ENCODE measurements at regions not wholly inside any gene's neighbourhood (a gene's known extent, or its start where the extent isn't known, plus 50 kb on each side); places are given as distances from the start of the nearest gene placed in this dataset.
"Not testable (repeated sequence)": the region's sequence is repeated elsewhere in the genome, so short reads cannot be mapped to it uniquely, and the experiment has no call there.

- CTCF ChIA-PET = no interaction called here
- Histone ChIP-seq H3K36me3 (replicated peaks in 1 of 2; ENCODE audit: control extremely low read depth in 1 of 2, control insufficient read depth in 1 of 2, extremely low read depth in 1 of 2, insufficient read depth in 2 of 2, low read length in 1 of 2) (no peaks in the 10 kb centered on the region), H3K27me3 (replicated peaks in 1 of 4; ENCODE audit: control extremely low read depth in 1 of 4, control insufficient read depth in 3 of 4, insufficient read depth in 4 of 4, low read length in 3 of 4) (no peaks in the 10 kb centered on the region), H3K4me3 (ENCODE audit: control extremely low read depth in 1 of 5, extremely low read depth in 1 of 5, insufficient read depth in 1 of 5, low read depth in 2 of 5, low read length in 4 of 5) (no peak overlapping the region), H3K9ac (ENCODE audit: low read length) (no peak overlapping the region), H3K9me3 (ENCODE audit: control extremely low read depth in 1 of 3, control insufficient read depth in 2 of 3, insufficient read depth in 1 of 3, low read length in 2 of 3) (peaks cover 0 to 5% (median 0%) of the 10 kb centered on the region in 3 donors), H4K20me1 (ENCODE audit: control insufficient read depth, insufficient read depth, low read length, poor library complexity, severe bottlenecking) (no peaks in the 10 kb centered on the region), H3K27ac (ENCODE audit: low read length in 2 of 2) (no peak overlapping the region), H3K79me2 (ENCODE audit: control insufficient read depth, insufficient read depth, low read length) (no peaks in the 10 kb centered on the region), H2AFZ (ENCODE audit: insufficient read depth, low read depth, low read length, poor library complexity, severe bottlenecking) (no peak overlapping the region), H3K4me2 (replicated peaks; ENCODE audit: low read depth, low read length, poor library complexity, severe bottlenecking) (no peak overlapping the region), H3K4me1 (ENCODE audit: control insufficient read depth in 2 of 2, insufficient read depth in 2 of 2, low read length in 2 of 2) (no peaks in the 10 kb centered on the region)
- Mint-ChIP-seq H3K4me3 (no peak overlapping the region), H3K9me3 (ENCODE audit: insufficient read depth) (peaks cover 3% of the 10 kb centered on the region), H3K4me1 (no peaks in the 10 kb centered on the region), H3K27me3 (no peaks in the 10 kb centered on the region), H3K27ac (no peak overlapping the region)
- intact Hi-C loops (cut with micrococcal nuclease) = no loop called here
- POLR2A ChIA-PET = no interaction called here
- DNase-seq = no peak
- no peak for TF ChIP-seq EZH2 (IDR thresholded peaks at IDR 0.05; ENCODE audit: borderline replicate concordance, insufficient read depth, low read depth, low read length, poor library complexity, severe bottlenecking)
- TF ChIP-seq CTCF (IDR thresholded peaks at IDR 0.05) = no peak
- no peak for ATAC-seq (ENCODE audit: low read depth)
Observed at GRCh38 chr12:23282701-23283100, 657.7 kb downstream of the ETNK1 start.

- H4K20me1 ChIP-seq (ENCODE audit: control insufficient read depth, insufficient read depth, low read length, poor library complexity, severe bottlenecking); H3K27ac ChIP-seq (ENCODE audit: low read length in 2 of 2); H3K9me3 ChIP-seq (ENCODE audit: control extremely low read depth in 1 of 3, control insufficient read depth in 2 of 3, insufficient read depth in 1 of 3, low read length in 2 of 3); intact Hi-C loops (cut with micrococcal nuclease); H3K9me3 Mint-ChIP-seq (ENCODE audit: insufficient read depth); H3K27me3 ChIP-seq (replicated peaks in 1 of 4; ENCODE audit: control extremely low read depth in 1 of 4, control insufficient read depth in 3 of 4, insufficient read depth in 4 of 4, low read length in 3 of 4); CTCF ChIA-PET; H3K79me2 ChIP-seq (ENCODE audit: control insufficient read depth, insufficient read depth, low read length); H3K4me2 ChIP-seq (replicated peaks; ENCODE audit: low read depth, low read length, poor library complexity, severe bottlenecking); H3K4me3 Mint-ChIP-seq; POLR2A ChIA-PET; H3K27me3 Mint-ChIP-seq; H3K4me1 ChIP-seq (ENCODE audit: control insufficient read depth in 2 of 2, insufficient read depth in 2 of 2, low read length in 2 of 2); H3K4me1 Mint-ChIP-seq; H3K9ac ChIP-seq (ENCODE audit: low read length); H2AFZ ChIP-seq (ENCODE audit: insufficient read depth, low read depth, low read length, poor library complexity, severe bottlenecking); H3K4me3 ChIP-seq (ENCODE audit: control extremely low read depth in 1 of 5, extremely low read depth in 1 of 5, insufficient read depth in 1 of 5, low read depth in 2 of 5, low read length in 4 of 5); ATAC-seq (ENCODE audit: low read depth); H3K36me3 ChIP-seq (replicated peaks in 1 of 2; ENCODE audit: control extremely low read depth in 1 of 2, control insufficient read depth in 1 of 2, extremely low read depth in 1 of 2, insufficient read depth in 2 of 2, low read length in 1 of 2); H3K27ac Mint-ChIP-seq; DNase-seq: not testable (repeated sequence)
- 97% methylated on average over 54 of the region's 57 CpGs for WGBS (ENCODE audit: insufficient coverage)
Observed at GRCh38 chr12:23285764-23286530, 661.0 kb downstream of the ETNK1 start.

All from B cell (primary cell).